ENCODE measurements at regions not wholly inside any gene's neighbourhood (a gene's known extent, or its start where the extent isn't known, plus 50 kb on each side); places are given as distances from the start of the nearest gene placed in this dataset.

DNA sequence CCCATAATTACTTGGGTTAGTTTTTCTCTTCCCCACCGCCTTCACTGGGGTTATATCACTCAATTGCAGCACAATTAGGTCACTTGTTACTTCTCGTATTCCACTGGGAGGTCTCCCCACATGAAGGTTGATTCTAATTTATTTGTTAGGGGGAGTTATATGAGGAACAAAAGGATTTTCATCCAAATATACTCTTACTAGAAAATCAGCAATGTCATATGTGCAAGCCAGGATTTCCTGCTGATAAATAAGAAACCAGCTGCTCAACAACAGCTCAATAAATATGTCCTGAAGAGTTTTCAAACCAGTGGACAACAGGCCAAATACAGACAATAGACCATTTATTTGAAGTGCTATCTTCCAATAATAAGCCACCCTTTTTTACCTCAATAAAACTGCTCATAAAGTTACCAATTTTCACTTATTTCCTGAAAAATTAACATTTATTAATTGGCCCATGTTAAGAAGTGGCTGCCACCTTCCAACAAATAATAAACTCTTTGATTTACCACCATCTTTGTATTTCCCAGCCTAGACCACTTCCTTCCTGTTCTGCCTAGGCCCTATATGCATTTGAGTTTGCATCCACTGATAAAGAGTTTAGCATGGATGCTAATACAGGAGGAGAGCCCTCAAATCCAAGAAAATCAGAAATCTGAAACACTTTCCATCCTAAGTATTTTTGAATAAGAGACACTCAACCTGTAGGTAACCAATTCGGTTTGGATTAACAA lies 184.4 kb upstream of the SLC39A10 start:
- TF ChIP-seq, protein P1, sequence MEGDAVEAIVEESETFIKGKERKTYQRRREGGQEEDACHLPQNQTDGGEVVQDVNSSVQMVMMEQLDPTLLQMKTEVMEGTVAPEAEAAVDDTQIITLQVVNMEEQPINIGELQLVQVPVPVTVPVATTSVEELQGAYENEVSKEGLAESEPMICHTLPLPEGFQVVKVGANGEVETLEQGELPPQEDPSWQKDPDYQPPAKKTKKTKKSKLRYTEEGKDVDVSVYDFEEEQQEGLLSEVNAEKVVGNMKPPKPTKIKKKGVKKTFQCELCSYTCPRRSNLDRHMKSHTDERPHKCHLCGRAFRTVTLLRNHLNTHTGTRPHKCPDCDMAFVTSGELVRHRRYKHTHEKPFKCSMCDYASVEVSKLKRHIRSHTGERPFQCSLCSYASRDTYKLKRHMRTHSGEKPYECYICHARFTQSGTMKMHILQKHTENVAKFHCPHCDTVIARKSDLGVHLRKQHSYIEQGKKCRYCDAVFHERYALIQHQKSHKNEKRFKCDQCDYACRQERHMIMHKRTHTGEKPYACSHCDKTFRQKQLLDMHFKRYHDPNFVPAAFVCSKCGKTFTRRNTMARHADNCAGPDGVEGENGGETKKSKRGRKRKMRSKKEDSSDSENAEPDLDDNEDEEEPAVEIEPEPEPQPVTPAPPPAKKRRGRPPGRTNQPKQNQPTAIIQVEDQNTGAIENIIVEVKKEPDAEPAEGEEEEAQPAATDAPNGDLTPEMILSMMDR (IDR thresholded peaks at IDR 0.05), result no peak
- TF ChIP-seq POLR2A (IDR thresholded peaks at IDR 0.05; ENCODE audit: low read length), result no peak
- TF ChIP-seq ZFP36 (IDR thresholded peaks at IDR 0.05; ENCODE audit: borderline replicate concordance, partially characterized antibody), result no peak
- TF ChIP-seq JUNB (IDR thresholded peaks at IDR 0.05), result no peak
- no peak for TF ChIP-seq KDM5A (IDR thresholded peaks at IDR 0.05)
- TF ChIP-seq, protein P2, sequence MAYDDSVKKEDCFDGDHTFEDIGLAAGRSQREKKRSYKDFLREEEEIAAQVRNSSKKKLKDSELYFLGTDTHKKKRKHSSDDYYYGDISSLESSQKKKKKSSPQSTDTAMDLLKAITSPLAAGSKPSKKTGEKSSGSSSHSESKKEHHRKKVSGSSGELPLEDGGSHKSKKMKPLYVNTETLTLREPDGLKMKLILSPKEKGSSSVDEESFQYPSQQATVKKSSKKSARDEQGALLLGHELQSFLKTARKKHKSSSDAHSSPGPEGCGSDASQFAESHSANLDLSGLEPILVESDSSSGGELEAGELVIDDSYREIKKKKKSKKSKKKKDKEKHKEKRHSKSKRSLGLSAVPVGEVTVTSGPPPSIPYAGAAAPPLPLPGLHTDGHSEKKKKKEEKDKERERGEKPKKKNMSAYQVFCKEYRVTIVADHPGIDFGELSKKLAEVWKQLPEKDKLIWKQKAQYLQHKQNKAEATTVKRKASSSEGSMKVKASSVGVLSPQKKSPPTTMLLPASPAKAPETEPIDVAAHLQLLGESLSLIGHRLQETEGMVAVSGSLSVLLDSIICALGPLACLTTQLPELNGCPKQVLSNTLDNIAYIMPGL (CRISPR knock-in tag; IDR thresholded peaks at IDR 0.05; ENCODE audit: borderline replicate concordance), result no peak
- TF ChIP-seq, protein P3, sequence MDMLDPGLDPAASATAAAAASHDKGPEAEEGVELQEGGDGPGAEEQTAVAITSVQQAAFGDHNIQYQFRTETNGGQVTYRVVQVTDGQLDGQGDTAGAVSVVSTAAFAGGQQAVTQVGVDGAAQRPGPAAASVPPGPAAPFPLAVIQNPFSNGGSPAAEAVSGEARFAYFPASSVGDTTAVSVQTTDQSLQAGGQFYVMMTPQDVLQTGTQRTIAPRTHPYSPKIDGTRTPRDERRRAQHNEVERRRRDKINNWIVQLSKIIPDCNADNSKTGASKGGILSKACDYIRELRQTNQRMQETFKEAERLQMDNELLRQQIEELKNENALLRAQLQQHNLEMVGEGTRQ (IDR thresholded peaks at IDR 0.05), result no peak
- TF ChIP-seq, protein P4, sequence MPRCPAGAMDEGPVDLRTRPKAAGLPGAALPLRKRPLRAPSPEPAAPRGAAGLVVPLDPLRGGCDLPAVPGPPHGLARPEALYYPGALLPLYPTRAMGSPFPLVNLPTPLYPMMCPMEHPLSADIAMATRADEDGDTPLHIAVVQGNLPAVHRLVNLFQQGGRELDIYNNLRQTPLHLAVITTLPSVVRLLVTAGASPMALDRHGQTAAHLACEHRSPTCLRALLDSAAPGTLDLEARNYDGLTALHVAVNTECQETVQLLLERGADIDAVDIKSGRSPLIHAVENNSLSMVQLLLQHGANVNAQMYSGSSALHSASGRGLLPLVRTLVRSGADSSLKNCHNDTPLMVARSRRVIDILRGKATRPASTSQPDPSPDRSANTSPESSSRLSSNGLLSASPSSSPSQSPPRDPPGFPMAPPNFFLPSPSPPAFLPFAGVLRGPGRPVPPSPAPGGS (IDR thresholded peaks at IDR 0.05), result no peak
- TF ChIP-seq RFX5 (IDR thresholded peaks at IDR 0.05), result no peak
- no peak for TF ChIP-seq POLR2AphosphoS2 (conservative IDR thresholded peaks at IDR 0.05; ENCODE audit: low read length)
- TF ChIP-seq, protein P5, sequence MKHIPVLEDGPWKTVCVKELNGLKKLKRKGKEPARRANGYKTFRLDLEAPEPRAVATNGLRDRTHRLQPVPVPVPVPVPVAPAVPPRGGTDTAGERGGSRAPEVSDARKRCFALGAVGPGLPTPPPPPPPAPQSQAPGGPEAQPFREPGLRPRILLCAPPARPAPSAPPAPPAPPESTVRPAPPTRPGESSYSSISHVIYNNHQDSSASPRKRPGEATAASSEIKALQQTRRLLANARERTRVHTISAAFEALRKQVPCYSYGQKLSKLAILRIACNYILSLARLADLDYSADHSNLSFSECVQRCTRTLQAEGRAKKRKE (CRISPR knock-in tag; IDR thresholded peaks at IDR 0.05; ENCODE audit: low read depth), result no peak
- no peak for TF ChIP-seq CEBPB (IDR thresholded peaks at IDR 0.05)
